GM23338 (cell line): ENCODE measurements at regions not wholly inside any gene's neighbourhood (a gene's known extent, or its start where the extent isn't known, plus 50 kb on each side); places are given as distances from the start of the nearest gene placed in this dataset.

Experiments
- ATAC-seq: fragments of 200-7000 bp; cut with Tn5 transposase; 3 replicates; pipeline ENCODE4 v1.9.1; 2020
- DNase-seq: peaks from one replicate; pipeline ENCODE4 v3.0.0-alpha.2; 2015; ENCODE audit warnings: low spot score
- H2AFZ ChIP-seq: fragments of 200-600 bp; sonication (generic); 2 replicates; pipeline ENCODE4 v1.8.0; 2016; ENCODE audit warnings: antibody characterized with exemption, mild to moderate bottlenecking, moderate library complexity
- H3F3A ChIP-seq: fragments of 200-600 bp; sonication (generic); replicated peaks from 2 replicates; pipeline ENCODE4 v1.8.0; 2017; ENCODE audit warnings: antibody characterized with exemption, mixed run types, low read depth
- H3K27ac ChIP-seq: fragments of 200-600 bp; sonication (generic); 2 replicates; pipeline ENCODE4 v1.6.1; 2016; ENCODE audit warnings: low read depth
- H3K27me3 ChIP-seq: fragments of 200-600 bp; sonication (generic); 2 replicates; pipeline ENCODE4 v1.8.0; 2016; ENCODE audit warnings: mild to moderate bottlenecking, mixed run types, moderate library complexity; ENCODE audit not compliant: insufficient read depth
- H3K36me3 ChIP-seq: fragments of 200-600 bp; sonication (generic); 2 replicates; pipeline ENCODE4 v1.8.0; 2016; ENCODE audit warnings: mild to moderate bottlenecking; ENCODE audit not compliant: insufficient read depth
- H3K4me1 ChIP-seq: fragments of 200-600 bp; sonication (generic); 2 replicates; pipeline ENCODE4 v1.8.0; 2016; ENCODE audit warnings: mild to moderate bottlenecking, moderate library complexity; ENCODE audit not compliant: insufficient read depth
- H3K4me2 ChIP-seq: fragments of 200-600 bp; sonication (generic); 2 replicates; pipeline ENCODE4 v1.7.1; 2017; ENCODE audit warnings: mixed run types
- H3K4me3 ChIP-seq: fragments of 200-600 bp; sonication (generic); 2 replicates; pipeline ENCODE4 v1.6.1; 2016; ENCODE audit warnings: mixed run types
- H3K79me2 ChIP-seq: fragments of 200-600 bp; sonication (generic); replicated peaks from 2 replicates; pipeline ENCODE4 v1.8.0; 2017; ENCODE audit warnings: mild to moderate bottlenecking; ENCODE audit not compliant: insufficient read depth
- H3K9me2 ChIP-seq: fragments of 200-600 bp; sonication (generic); 2 replicates; pipeline ENCODE4 v1.8.0; 2017; ENCODE audit not compliant: insufficient read depth
- H4K20me1 ChIP-seq: fragments of 200-600 bp; sonication (generic); replicated peaks from 2 replicates; pipeline ENCODE4 v1.8.0; 2017; ENCODE audit warnings: mild to moderate bottlenecking; ENCODE audit not compliant: insufficient read depth
- H3K27ac Mint-ChIP-seq: 2 replicates; pipeline ENCODE4 v1.8.0; 2020; ENCODE audit warnings: inconsistent platforms, mild to moderate bottlenecking, moderate library complexity, mixed read lengths
- H3K27me3 Mint-ChIP-seq: 3 replicates; pipeline ENCODE4 v1.8.0; 2022; ENCODE audit warnings: low read depth, mild to moderate bottlenecking, moderate library complexity, mixed read lengths, inconsistent platforms; ENCODE audit not compliant: insufficient read depth, poor library complexity
- H3K36me3 Mint-ChIP-seq: 3 replicates; pipeline ENCODE4 v1.8.0; 2021; ENCODE audit warnings: low read depth, mild to moderate bottlenecking, inconsistent platforms, moderate library complexity, mixed read lengths
- H3K4me1 Mint-ChIP-seq: 3 replicates; pipeline ENCODE4 v1.8.0; 2020; ENCODE audit warnings: mild to moderate bottlenecking, inconsistent platforms, mixed read lengths
- H3K4me3 Mint-ChIP-seq: 3 replicates; pipeline ENCODE4 v1.8.0; 2021; ENCODE audit warnings: moderate library complexity, mild to moderate bottlenecking, inconsistent platforms, mixed read lengths
- H3K9me3 Mint-ChIP-seq: 3 replicates; pipeline ENCODE4 v1.8.0; 2020; ENCODE audit warnings: moderate library complexity, mild to moderate bottlenecking, inconsistent platforms, mixed read lengths
- CREB1 ChIP-seq: fragments of 250-450 bp; sonication (Bioruptor Pico); IDR thresholded peaks from 2 replicates; pipeline ENCODE4 v1.5.0; 2020; ENCODE audit warnings: low read depth, mild to moderate bottlenecking, moderate library complexity
- ETS1 ChIP-seq: IDR thresholded peaks from 2 replicates; pipeline ENCODE4 v1.6.1; 2016; ENCODE audit warnings: antibody characterized with exemption
- EZH2 ChIP-seq: fragments of 200-600 bp; sonication (generic); IDR thresholded peaks from one replicate; pipeline ENCODE4 v1.8.0; 2017; ENCODE audit warnings: antibody characterized with exemption, mild to moderate bottlenecking, low read depth; ENCODE audit not compliant: unreplicated experiment
- JUNB ChIP-seq: IDR thresholded peaks from one replicate; pipeline ENCODE4 v1.6.1; 2016; ENCODE audit warnings: antibody characterized with exemption; ENCODE audit not compliant: unreplicated experiment
- NANOG ChIP-seq: IDR thresholded peaks from 2 replicates; pipeline ENCODE4 v1.6.1; 2016; ENCODE audit warnings: antibody characterized with exemption, borderline replicate concordance
- POLR2AphosphoS5 ChIP-seq: IDR thresholded peaks from 2 replicates; pipeline ENCODE4 v1.6.1; 2016; ENCODE audit warnings: antibody characterized with exemption, low read depth
- REST ChIP-seq: IDR thresholded peaks from one replicate; pipeline ENCODE4 v1.6.1; 2018; ENCODE audit warnings: antibody characterized with exemption; ENCODE audit not compliant: unreplicated experiment
- STAT1 ChIP-seq: IDR thresholded peaks from one replicate; pipeline ENCODE4 v1.6.1; 2016; ENCODE audit warnings: antibody characterized with exemption; ENCODE audit not compliant: unreplicated experiment
- TF ChIP-seq, protein P1 (sequence below), 2 experiments: fragments of 200-600 bp in 1 of 2; sonication (generic) in 1 of 2; conservative IDR thresholded peaks; 2 replicates each; pipeline versions ENCODE4 v1.5.1 to v1.6.1; 2016 to 2017; ENCODE audit warnings: antibody characterized with exemption in 2 of 2, low read depth in 2 of 2, mild to moderate bottlenecking in 2 of 2, moderate library complexity in 1 of 2

DNA sequence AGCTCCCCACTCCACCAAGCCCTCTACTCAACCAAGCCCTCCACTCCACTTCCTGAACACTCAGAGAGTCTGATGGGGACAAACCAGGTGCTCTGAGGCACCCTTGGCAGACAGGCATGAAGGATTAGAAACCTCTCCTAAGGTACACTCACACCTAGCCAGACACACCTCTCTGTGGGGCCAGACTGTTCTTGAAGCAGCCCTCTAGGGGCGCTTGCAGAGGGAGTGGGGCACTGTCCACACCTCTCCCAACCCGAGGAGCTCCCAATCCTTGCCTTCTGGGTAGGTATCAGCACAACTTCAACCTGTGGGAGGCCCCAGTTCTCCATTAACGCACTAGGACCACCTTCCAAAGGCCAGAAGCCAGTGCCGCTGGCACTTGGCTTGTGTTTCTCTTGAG, 108.7 kb upstream of the VSTM2B start:
- Mint-ChIP-seq H3K9me3 (no peaks in the 10 kb centered on the region; the same call in 2 of the 3 replicates), H3K36me3 (no peaks in the 10 kb centered on the region), H3K27me3 (peaks cover 10% of the 10 kb centered on the region), H3K27ac (no peak overlapping the region), H3K4me1 (no peaks in the 10 kb centered on the region; the same call in 2 of the 3 replicates), H3K4me3 (no peak overlapping the region)
- Histone ChIP-seq H4K20me1 (no peaks in the 10 kb centered on the region), H3K36me3 (no peaks in the 10 kb centered on the region), H2AFZ (no peak overlapping the region), H3K4me2 (no peak overlapping the region), H3K4me3 (no peak overlapping the region), H3F3A (no peaks in the 10 kb centered on the region), H3K27me3 (no peaks in the 10 kb centered on the region), H3K27ac (no peak overlapping the region), H3K4me1 (no peaks in the 10 kb centered on the region), H3K9me2 (no peaks in the 10 kb centered on the region), H3K79me2 (no peaks in the 10 kb centered on the region)
- DNase-seq (no peak), ATAC-seq (peak; percentile 59)
- TF ChIP-seq ETS1: no peak
- no peak for TF ChIP-seq JUNB
- no peak for TF ChIP-seq REST
- TF ChIP-seq POLR2AphosphoS5: no peak
- no peak for TF ChIP-seq EZH2
- TF ChIP-seq NANOG: no peak
- TF ChIP-seq, protein P1, sequence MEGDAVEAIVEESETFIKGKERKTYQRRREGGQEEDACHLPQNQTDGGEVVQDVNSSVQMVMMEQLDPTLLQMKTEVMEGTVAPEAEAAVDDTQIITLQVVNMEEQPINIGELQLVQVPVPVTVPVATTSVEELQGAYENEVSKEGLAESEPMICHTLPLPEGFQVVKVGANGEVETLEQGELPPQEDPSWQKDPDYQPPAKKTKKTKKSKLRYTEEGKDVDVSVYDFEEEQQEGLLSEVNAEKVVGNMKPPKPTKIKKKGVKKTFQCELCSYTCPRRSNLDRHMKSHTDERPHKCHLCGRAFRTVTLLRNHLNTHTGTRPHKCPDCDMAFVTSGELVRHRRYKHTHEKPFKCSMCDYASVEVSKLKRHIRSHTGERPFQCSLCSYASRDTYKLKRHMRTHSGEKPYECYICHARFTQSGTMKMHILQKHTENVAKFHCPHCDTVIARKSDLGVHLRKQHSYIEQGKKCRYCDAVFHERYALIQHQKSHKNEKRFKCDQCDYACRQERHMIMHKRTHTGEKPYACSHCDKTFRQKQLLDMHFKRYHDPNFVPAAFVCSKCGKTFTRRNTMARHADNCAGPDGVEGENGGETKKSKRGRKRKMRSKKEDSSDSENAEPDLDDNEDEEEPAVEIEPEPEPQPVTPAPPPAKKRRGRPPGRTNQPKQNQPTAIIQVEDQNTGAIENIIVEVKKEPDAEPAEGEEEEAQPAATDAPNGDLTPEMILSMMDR (conservative IDR thresholded peaks at IDR 0.05; ENCODE audit: low read depth in 2 of 2): peak in 1 of 2 experiments; percentile 20; a peak in 2 of 4 replicates
- TF ChIP-seq STAT1: no peak

DNA sequence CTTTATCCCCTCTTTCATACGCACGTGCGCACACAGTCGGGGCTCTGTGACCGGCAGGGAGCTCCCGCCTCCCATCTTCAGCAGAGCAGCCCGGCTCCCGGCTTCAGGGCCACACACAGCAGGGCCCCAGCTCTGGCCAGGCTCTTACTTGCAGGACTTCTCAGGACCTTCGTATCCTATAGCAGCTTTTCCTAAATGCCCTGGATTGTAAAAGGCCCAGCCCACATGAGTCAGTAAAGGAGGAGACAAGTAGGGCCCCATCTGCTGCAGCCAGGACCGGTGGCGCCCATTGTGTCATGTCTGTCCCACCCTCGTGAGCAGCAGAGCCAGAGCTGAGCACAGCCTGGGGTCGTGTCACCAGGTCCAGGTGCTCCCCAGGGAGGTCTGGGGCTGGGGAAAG, 107.6 kb upstream of the VSTM2B start:
- no peaks in the 10 kb centered on the region for H3K36me3 Mint-ChIP-seq
- Histone ChIP-seq H3K4me3 (no peak overlapping the region), H3K4me2 (no peak overlapping the region), H3F3A (no peaks in the 10 kb centered on the region), H3K36me3 (no peaks in the 10 kb centered on the region), H3K27me3 (no peaks in the 10 kb centered on the region), H2AFZ (no peak overlapping the region), H3K9me2 (no peaks in the 10 kb centered on the region), H3K79me2 (no peaks in the 10 kb centered on the region), H4K20me1 (no peaks in the 10 kb centered on the region), H3K4me1 (no peaks in the 10 kb centered on the region), H3K27ac (no peak overlapping the region)
- no peak overlapping the region for H3K4me3 Mint-ChIP-seq
- H3K9me3 Mint-ChIP-seq: no peaks in the 10 kb centered on the region; the same call in 2 of the 3 replicates
- ATAC-seq (no peak), DNase-seq (no peak)
- peaks cover 10% of the 10 kb centered on the region for H3K27me3 Mint-ChIP-seq
- H3K27ac Mint-ChIP-seq: no peak overlapping the region
- TF ChIP-seq POLR2AphosphoS5: no peak
- no peak for TF ChIP-seq CREB1
- TF ChIP-seq EZH2: no peak
- H3K4me1 Mint-ChIP-seq: no peaks in the 10 kb centered on the region; the same call in 2 of the 3 replicates
